Fibroblast of skin of abdomen (primary cell): ENCODE measurements at regions not wholly inside any gene's neighbourhood (a gene's known extent, or its start where the extent isn't known, plus 50 kb on each side); places are given as distances from the start of the nearest gene placed in this dataset.

Source experiments
- DNase-seq: peaks from one replicate; pipeline ENCODE4 v3.0.0-alpha.2; 2013

DNA sequence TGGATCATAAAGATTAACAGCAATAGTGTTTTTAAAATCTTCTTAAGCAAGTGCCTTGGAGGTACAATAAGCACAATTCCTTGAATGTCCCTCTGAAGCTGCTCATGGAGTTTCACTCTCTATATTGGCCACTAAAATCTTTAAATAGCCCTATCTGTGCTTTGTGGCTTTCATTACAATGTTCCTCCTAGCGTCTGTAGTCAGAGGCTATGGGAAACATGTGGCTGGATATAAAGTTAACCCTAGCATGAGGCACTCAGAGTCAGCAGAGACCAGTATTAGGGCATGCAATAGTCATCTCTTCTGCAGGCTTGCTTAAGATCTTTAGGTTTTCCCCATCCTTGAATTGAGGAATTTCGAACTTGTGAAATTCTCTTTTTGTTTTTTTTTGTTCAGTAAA lies 668.2 kb downstream of the CDH11 start:
- DNase-seq = peak; percentile 52

DNA sequence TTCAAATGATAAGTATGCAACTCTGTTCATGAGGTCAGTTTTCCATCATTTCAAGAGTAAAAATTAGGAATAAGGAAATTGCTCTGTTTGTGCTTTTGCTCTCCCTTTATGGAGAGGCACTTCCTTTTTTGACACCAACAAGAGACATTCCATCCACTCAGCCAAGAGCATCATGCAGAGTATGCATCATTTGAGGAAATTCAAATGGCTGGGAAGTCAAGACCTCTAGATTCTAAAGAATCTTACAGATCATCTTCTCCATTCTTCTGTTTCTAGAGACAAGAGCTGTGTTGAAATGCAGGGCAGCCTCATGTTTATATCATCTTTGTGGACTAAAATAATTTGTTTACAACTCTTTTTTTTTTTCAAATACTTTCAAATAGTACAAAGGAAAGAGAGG lies 669.4 kb downstream of the CDH11 start:
- no peak for DNase-seq

DNA sequence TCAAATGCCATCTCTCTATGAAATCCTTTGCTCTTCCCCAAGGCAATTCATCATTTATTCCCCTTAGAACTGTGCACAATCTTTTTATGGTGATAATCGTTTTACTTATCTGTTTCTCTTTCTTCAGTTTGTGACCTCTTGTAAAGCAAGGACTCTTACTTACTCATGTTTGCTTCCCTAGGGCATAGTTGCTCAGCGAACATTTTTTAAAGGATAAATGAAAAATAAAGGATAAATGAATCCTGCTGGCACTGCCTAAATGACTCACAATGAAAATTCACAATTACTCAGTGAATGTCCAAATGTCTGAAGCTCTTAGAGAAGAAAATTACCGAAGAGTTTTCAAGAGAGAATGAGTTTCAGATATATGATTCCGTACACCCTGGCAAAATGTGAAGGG lies 671.7 kb downstream of the CDH11 start:
- no peak for DNase-seq

DNA sequence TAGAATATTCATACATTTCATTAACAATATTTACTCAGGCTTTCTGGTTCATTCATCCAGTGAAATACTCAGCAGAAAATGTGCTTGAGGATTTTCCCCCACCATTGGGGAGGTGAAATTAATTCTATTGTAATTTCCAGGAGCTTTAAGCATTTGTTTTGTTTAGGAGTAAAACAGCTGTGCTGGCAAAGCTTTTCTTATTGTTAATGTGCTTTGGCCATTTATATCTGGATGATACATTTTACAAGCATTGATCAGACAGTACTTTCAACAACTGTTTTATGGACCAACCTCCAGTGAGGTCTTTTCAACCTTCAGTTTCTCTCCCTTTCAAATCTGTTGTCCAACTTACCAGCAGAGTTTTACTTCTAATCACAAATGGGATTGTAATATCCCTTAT lies 672.4 kb downstream of the CDH11 start:
- no peak for DNase-seq

DNA sequence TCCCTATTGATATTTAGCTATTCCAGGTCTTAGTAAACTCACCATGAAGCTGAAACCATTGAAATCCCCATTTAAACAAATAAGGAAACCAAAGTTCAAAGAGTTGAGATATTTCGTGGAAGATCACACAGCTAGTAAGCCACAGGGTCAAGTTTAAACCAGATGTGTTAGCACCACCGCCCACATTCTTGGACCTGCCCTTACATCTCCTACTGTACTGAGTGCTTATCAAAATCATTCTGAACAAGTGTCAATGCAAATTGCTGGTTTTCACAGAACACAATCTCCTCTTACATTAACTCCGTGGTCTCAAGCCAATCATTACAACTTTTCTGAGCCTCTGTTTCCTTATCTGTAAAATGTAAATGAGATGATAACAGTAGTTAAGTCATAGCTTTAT lies 676.2 kb downstream of the CDH11 start:
- no peak for DNase-seq

DNA sequence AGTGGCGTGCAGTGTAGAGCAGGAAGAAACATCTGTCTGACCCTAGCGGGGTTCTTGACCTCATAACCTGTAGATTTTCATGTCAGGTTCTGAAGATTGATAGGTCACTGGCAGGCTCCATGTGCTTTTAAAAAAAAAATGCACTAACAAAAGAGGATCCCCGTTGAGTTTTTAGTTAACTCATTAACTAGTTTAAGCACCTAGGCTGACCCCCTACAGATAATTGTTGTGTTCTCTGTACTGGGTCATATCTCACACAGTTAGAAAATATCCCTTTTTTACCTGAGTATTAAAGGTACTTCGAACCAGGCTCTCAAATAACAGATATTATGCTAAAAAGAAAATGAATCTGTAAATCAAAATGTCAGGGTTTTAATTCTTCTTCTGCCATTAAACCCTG lies 676.6 kb downstream of the CDH11 start:
- DNase-seq = no peak

DNA sequence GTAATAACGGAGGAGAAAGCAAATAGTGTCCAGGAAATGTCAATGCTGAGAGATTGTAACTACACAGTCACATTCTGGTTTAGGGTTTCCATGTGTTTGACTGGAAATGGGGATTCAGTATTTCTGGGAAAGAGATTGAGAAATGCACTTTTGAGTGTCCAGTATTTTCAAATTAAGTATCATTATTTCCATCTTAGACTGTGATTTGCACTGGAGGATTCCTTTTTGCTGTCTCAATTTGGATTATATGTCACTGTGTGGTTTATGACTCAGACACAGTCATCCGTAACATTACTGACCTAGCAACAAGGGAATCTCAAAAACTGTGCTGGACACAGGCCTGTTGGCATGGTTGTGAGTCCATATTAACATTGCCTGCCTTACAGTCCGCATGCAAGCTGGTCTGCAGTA lies 681.4 kb downstream of the CDH11 start:
- peak; percentile 97 for DNase-seq

DNA sequence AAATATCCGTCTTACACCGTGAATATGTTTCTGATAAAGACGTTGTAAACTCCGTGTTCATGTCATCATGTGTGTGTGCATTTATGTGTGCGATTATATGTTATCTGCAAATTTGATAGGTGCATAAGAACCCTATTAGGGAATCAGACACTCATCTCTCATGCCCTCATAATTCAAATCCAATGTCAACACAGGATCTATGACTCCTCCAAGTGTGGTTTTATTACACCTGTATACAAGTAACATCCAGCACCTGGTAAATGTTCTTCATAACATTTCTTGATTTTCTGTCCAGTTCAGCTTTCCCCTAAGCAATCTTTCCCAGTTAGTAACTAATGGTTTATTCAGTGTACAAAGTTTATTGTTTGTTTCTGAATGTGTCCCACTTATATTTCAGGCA lies 681.9 kb downstream of the CDH11 start:
- DNase-seq = no peak

DNA sequence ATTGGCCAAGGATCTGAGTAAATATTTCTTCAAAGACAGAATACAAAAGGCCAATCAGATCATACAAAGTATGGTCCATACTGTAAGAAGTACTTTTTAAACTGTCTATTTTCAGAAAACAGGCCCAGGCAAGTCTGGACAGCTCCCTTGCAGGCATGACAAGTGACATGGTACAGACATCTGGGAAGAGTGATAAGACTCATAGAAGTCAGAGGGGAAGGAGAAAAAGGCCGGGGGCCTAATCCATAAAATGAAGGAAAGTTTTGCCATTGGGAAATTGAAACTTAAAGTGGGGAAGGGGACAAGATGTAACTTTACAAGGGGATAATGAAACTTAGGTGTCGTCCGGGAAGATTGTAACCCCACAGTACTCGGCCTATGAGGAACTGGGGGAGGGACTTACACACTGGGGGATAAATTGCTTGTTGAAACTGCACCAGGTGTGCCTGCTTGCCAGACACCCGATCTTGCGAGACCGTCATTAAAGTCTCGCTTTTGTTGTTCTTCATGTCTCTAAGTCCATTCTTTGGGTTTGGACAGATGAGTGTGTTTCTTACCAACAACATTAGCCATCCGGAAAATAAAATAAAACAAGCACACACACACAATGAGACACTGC lies 684.0 kb downstream of the CDH11 start:
- no peak for DNase-seq

DNA sequence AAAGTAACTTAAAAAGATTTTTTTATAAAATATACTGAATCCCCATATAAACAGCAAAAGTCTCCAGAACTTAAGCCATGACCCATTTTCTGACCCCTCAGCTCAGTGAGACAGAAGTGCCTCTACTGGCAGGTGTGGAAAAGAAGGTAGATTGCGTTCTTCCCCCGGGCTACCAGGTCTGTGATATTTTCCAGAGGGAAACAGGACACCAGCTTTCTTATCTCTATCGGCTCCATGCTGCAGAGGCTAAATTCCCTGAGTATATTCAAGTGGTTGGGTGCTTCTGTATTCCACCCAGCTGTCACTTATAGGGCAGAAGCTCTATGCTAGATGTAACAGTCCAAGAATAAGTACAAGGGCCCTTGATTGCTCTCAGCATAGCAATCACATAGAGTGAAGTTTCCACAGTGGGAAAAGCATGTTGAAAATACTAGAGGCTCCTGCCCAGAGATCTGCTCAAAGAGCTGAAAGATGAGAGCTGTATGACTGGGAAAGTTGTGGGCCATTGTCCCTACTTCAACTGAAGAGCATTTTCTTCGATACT lies 687.3 kb downstream of the CDH11 start:
- no peak for DNase-seq

DNA sequence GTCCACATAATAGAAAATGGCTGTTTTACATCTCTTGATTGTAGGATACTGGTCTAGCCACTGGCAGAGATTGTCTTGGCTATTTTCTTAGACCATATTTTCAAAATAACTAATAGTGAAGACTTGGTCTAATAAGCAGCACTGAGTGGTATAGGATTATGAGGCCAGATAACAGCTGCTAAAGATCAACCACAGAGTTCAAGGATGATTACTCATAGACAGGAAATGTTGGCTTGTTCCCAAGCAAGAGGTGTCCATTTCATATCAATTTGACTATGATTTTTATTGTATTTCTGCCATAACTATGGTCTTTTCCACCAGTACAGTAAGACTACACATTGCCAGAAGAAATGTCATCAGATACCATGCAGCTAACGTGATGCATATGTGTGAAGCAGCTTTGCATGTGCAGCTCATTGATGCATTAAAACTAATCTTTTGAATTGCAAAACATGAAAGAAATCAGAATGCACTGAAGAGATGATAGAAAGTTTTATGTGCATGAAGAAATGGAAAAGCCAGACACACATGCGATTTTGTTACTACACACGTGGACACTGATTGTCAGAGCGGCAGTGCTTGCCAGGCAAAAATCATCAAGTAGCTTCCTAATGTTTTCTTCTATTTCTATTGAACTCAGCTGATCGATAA lies 693.3 kb downstream of the CDH11 start:
- DNase-seq = peak; percentile 90

DNA sequence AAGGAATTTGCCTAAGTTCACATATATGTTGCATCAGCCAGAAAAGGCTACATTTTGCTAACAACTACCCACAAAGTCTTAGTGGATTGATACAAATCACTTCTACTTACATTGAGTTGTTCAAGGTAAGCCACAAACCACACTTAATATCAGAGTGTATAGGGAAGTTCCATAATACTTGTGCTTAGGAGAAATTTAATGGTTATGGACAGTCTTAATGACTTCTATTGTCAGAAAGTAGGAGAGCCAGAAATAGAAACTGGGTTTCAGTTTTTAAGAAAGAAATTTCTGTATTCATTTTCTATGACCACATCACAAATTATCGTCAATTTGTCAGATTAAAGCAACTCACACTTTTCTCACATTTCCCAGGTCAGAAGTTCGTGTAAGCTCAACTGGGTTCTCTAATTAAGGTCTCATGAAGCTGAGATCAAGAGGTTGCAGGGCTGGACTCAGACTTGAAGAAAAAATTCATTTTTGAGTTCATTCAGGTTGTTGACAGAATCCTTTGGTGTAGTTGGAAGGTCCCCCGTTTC lies 695.7 kb downstream of the CDH11 start:
- no peak for DNase-seq

DNA sequence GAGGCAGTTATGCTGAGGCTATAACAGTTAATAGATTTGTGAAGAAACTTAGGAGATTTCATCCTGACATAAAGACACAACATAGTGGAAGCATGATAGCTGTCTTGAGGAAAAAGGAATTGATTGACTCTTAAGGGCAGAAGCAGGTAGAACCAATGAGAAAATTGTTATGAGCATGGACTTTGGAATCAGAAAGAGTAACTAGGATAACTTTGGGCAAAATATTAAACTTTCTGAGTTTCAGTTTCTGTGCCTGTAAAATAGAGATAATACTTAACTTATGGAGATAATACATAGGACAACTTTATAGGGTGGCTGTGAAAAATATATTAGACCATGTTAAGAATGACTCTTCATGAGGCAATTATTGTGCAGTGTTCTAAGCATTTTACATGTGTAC lies 696.5 kb downstream of the CDH11 start:
- no peak for DNase-seq

DNA sequence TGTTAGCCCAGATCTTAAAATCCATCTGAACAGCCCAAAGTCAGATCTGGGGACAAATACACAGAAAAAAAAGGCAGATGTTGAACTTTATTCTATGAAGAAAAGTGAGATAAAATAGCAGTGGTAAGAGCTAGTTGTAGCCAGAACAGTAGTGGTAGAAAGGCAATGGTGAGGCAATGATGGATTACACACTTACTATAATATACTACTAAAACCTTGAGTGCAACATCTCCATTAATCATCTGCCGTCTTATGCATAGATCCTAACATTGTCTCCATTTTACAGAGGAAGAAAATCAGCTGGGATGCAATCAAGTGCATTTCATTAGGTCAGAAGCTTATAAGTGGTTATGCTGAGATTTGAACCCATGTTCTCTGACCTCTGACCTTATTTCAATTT lies 699.6 kb downstream of the CDH11 start:
- no peak for DNase-seq

DNA sequence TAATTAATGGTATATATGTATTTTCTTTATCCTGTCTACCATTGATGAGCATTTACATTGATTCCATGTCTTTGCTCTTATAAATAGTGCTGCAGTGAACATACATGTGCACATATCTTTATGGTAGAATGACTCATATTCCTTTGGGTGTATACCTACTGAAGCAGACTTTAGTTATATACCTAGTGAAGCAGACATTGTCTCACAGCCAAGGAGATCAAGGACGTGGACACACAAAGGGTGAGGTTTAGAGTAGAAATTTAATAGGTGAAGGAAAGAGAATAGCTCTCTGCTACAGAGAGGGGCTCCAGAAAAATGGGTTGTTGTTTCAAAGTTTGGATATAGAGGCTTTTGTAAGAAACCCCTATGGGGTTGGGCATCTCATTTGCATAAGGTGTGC lies 700.3 kb downstream of the CDH11 start:
- no peak for DNase-seq

DNA sequence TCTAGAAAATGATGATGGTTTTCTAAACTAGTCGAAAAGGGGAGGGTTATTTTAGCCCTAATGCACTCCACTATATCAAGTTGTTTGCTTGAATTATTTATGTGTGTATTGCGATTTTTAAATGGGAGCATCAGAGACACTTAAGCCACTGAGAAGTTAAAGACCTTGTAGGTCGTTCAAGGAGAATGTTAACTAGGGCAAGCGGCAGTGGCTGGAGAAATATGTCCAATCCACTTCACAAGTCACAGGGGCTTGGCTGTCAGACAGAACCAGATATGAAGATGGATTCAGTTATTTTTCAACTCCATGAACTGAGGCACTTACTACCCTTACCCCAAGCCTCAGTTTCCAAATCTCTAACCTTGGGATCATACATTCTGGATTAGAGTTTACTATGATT lies 702.0 kb downstream of the CDH11 start:
- DNase-seq = no peak

DNA sequence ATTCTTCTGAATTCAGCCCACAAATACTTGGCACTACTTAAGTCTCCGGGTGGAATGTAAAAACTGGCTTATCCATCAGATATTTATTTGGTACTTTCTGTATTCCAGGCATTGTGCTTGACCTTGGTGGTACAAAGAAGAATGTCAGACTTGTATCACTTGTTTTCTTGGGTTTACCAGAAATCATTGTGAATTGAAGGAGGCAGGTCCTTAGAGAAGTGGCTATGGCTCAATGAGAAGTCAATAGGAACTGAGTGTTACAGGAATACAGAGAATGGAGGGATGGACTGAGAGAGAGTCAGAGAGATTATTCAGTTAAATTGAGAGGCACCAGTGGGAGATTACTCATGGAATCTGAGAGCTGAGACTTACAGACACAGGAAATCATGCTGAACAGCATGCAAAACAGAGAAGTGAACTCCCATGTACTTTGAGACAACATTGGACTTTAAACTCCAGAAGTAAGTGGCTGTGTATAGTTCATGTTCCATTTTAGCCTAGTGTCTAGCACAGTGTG lies 704.1 kb downstream of the CDH11 start:
- peak; percentile 94 for DNase-seq

DNA sequence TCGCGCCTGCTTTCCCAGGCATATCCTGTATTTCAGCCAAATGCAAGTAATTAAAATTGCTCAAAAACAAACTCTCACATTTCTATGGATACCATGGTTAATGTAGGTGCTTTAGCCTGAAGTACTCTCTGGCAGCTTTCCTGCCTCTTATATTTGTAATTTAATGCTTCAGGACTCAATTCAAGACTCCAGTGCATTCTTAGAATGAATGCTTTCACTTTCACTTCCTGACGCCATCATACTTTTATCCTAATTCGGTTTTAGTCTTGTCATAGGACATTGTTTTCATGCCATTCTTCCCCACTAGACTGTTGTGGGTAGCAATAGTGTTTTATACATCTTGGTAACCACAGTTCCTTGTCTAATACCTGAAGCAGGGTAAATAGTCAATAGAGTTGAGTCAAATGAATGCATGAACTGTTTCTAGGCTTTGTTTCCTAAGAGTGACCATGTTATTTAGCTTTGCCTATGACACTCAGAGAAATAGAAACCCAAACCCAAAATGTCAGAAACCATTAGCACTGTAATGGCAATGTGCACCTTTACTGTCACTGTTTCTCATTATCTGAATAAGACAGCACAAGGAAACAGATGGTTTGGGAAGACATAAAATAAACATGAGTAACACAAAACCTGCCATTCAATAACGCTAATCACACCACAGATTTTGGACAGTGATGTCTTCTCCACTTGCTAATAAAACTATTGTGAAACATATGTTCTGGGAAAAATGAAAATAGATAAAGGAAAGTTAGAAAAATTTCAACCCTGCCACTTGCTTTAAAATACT lies 705.5 kb downstream of the CDH11 start:
- peak; percentile 84 for DNase-seq

DNA sequence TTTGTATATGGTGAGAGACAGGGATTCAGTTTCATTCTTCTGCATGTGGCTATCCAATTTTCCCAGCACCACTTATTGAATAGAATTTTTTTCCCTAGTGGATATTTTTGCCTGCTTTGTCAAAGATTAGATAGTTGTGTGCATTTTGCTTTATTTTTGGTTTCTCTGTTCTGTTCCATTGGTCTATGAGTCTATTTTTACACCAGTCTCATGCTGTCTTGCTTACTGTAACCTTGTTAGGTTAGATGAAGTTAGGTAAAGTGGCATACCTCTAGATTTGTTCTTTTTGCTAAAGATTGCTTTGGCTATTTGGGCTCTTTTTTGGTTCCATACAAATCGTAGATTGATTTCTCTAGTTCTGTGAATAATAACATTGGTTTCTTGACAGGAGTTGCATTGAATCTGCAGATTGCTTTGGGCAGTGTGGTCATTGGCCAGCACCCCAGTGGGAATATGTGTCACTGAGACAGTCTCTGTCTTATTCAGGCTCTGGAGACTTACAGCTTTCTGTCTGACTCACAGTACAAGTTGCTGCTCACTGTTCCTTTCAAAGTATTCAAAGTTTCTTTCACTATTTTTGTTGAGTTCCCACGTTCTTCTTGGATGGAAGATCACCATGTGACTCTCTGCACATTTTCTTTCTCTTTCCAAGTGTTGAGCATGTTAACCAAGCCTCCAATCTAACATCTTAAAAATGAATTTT lies 709.1 kb downstream of the CDH11 start:
- no peak for DNase-seq

DNA sequence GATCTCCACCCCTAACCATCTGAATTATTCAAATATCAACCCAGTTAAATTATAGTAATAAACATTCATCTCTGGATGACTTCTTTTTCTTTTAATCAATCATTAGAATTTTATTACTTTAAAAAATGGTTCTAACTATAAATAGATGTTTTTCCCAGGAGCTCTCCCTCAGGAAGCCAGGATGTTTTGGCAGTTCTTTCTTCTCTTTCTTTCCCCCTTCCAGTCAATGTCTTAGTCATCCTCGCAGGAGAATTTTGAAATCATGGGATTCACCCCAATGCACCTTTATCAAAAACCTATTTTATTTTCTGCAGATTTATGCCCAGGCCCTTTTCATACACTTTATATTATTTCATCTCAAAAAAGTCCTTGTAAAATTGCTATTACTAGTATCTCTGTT lies 711.6 kb downstream of the CDH11 start:
- DNase-seq = no peak

DNA sequence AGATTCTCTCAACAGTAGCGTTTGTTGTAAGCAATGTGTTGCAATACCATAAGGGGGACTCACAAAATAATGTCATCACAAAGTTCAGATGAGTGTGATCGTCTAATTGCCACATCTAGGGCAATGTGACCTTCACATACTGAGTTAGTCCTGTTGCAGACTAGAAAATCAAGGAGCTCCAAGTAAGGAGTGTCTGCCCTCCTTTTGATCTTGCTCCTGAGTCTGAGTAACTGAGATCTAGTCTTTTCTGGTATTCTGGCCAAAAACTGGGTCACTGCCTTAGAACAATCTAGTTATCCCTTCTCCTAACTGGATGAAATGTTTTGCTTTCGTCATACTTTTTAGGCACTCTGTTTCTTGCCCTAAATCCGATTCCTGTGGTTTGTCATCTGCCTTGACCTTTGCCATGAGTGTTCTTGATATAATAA lies 712.1 kb downstream of the CDH11 start:
- no peak for DNase-seq

DNA sequence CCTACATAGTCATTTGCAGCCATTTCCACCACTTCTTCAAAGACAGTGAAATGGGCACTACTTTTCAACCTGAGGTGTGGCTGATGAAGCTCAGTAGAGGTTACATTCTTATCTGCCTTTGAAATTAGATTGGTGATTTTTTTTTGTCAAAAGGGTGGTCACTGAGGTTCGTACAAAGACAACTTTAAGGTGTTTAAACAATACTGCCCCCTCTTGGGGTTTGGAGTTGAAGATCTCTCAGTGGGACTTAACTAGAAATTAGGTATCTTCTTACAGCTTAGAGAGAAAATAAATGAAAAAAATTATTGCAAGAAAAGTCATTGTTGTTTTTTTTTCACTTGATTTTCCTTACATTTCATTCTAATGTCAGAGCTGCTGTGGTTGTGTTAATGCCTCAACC lies 713.2 kb downstream of the CDH11 start:
- DNase-seq = no peak

DNA sequence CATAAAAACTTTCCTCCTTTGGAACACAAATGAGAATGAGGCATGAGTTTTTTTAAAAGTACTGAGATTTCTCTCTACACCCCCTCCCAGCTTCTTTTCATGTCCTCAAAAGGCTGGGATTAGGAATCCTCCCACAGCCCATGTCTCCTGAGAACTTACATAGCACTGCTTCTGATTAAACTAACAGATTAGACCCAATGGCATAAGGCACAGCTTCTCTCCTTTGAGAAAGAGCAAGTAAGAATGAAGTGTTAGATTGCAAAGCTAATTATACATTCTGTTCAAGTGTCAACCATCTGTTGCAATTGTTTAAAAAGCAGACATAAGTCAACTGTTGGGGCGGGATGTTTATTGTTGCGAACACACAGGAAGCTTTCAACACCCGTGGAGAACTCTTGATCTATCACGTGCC lies 715.1 kb downstream of the CDH11 start:
- peak; percentile 16 for DNase-seq
